Activated CD4-positive, alpha-beta T cell treated with anti-CD3 and anti-CD28 coated beads, Interleukin-2, amount 50 U/mL, for 1 hour (primary cell): ENCODE measurements at regions not wholly inside any gene's neighbourhood (a gene's known extent, or its start where the extent isn't known, plus 50 kb on each side); places are given as distances from the start of the nearest gene placed in this dataset.
"Not testable (repeated sequence)": the region's sequence is repeated elsewhere in the genome, so short reads cannot be mapped to it uniquely, and the experiment has no call there.

Experiments
- DNase-seq: peaks from one replicate; pipeline ENCODE4 v3.0.0-alpha.2; 2020

DNA sequence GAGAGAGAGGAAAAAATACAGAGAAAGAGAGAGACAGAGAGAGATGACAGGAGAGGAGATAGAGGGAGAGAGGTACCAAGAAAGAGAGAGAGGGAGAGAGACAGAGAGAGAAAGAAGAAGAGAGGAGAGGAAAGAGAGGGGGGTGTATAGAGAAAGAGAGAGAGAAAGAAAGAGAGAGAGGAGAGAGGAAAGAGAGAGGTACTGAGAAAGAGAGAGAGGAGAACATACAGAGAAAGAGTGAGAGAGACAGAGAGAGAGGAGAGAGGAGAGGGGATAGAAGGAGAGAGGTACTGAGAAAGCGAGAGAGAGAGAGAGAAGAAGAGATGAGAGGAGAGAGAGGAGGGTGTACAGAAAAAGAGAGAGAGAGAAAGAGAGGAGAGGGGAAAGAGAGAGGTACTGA, 269.4 kb downstream of the CRLF2 start:
- DNase-seq = no peak

DNA sequence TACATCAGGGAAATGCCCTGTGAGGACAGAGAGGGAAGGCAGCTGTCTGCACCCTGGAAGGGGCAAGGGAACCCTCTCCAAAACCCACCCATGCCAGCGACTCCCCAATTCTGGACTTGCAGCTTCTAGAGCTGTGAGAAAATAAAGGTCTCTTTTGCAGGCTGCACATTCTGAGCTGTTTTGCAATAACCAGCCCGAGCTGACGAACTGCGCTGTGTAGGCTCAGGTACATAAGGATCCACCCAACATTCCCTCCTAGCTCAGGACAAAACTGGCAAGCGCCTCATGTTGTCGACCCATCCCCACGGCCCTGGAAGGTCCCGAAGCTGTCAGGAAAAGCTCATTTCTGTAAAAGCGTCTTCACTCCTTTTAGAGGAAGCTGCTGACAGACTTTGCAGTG, 271.8 kb downstream of the CRLF2 start:
- DNase-seq = no peak

DNA sequence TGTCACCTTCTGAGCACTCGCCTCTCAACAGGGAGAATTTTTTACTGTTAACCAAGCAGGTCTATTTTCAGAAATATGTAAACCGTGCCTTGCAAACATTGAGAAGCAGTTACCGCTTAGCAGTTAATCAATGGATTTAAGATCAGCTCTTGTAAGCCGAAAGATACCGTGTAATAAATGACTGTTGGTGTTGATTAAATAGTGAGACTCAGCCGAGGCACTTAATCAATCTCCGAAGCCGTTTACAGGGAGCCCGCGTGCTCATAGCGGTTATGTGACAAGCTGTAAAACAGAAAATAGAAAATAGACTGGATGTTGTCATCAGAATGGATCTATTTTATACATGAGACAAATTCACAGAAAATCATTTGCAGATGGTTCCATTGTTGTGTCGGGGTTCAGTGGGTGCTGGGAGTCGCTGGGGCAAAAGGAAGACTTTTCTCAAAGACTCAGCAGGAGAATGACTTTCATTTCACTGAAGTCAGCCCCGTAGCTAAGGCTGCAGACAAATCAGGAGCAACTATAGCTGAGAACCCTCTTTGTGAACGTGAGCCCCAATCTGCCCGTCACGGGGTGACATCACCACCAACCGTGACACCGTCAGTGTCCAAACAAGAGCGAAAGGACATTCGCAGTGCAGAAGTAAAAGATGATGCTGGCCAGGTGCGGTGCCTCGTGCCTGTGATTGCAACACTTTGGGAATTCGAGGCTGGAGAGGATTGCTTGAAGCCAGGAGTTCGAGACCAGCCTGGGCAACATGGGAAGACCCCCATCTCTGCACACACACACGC, 275.3 kb downstream of the CRLF2 start:
- no peak for DNase-seq

GRCh38 chrX:933611-934010, 278.8 kb downstream of the CRLF2 start:
- no peak for DNase-seq

DNA sequence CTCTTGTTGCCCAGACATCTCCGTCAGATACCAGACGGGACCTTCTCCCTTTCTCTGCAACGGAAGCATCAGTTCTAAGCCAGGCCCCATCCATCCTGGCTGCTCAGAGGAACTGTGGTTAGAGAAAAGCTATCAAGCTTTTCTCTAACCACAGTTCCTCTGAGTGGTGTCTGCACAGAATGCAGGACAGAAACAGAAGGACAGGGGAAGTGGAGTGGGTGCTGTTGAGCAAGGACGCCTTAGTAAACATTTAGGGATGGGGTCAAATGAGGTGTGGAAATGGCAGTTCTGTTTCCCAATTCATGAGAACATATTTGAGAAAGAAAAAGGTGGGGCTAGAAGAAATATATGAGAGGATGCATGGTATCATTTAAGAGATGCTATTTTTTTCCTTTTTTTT, 283.8 kb downstream of the CRLF2 start:
- no peak for DNase-seq

GRCh38 chrX:926991-927390, 285.5 kb downstream of the CRLF2 start:
- DNase-seq = no peak

DNA sequence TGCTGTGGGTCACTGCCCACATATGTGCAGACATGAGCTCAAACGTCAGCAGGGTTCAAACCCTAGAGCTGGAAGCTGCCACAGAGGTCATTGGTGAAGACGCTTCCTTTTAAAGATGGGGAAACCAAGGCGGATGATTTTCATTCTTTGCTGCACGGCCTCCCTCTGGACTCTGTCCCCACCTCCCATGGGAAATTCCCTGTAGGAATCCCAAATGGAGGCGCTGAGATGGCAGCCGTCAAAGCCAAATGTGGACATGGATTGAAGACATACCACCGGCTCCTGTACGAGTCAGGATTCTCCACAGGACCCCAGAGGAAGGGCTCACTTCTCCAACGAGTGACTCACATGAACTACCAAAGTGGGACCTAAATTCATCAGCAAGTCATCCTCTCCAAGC, 286.4 kb downstream of the CRLF2 start:
- no peak for DNase-seq

GRCh38 chrX:925652-926061, 286.8 kb downstream of the CRLF2 start:
- DNase-seq = no peak

DNA sequence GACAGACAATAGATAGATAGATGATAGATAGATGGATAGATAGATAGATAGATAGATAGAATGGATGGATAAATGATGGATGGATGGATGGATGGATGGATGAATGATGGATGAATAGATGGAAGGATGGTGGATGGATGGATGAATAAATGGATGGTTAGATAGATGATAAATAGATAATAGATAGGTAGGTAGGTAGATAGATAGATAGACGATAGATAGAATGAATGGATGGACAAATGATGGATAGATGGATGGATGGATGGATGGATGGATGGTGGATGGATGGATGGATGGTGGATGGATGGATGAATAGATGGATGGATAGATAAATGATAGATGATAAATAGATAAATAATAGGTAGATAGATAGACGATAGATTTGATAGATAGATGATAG, 287.4 kb downstream of the CRLF2 start:
- no peak for DNase-seq

DNA sequence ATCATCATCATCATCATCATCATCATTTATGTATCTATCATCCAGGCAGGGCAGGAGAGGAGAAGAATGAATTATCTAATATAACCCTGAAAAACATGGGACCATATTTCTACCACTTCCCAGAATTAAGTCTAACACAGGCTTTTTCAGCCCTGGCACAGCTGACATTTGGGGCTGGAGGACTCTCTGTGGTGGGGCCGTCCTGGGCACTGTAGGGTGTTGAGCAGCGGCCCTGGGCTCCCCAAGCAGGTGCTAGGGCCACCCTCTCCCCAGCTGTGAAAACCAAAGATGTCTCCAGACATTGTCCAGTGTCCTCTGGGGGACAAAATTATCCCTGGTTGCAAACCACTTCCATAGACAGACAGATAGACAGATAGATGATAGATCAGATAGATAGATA, 288.4 kb downstream of the CRLF2 start:
- DNase-seq = no peak

DNA sequence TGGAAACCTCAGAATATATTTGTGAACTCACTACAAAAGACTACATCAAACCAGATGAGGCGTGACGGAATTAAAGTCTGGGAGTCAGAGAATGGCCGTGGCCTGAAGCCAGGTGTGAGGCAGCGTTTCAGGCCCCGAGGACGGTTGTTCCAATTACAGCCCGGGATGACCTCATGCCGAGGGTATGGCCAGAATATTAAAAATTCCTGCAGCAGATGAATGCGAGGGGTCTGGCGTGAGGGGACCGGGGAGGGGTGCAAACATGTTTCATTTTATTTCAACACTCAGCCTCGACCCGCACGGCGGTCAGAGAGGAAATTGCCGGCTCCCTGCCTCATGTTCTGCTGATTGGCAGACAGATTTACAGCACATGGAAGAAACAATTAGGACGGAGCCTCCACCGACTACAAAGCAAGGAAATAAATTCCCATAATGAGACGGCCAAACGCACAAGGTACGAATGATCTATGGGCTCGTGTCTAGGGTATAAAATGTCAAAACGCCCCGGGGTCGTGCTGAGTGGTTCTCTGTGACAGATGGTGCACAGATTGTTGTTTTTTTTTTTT, 289.7 kb downstream of the SHOX start:
- no peak for DNase-seq

GRCh38 chrX:916230-916599, 285.6 kb downstream of the SHOX start:
- DNase-seq = no peak

DNA sequence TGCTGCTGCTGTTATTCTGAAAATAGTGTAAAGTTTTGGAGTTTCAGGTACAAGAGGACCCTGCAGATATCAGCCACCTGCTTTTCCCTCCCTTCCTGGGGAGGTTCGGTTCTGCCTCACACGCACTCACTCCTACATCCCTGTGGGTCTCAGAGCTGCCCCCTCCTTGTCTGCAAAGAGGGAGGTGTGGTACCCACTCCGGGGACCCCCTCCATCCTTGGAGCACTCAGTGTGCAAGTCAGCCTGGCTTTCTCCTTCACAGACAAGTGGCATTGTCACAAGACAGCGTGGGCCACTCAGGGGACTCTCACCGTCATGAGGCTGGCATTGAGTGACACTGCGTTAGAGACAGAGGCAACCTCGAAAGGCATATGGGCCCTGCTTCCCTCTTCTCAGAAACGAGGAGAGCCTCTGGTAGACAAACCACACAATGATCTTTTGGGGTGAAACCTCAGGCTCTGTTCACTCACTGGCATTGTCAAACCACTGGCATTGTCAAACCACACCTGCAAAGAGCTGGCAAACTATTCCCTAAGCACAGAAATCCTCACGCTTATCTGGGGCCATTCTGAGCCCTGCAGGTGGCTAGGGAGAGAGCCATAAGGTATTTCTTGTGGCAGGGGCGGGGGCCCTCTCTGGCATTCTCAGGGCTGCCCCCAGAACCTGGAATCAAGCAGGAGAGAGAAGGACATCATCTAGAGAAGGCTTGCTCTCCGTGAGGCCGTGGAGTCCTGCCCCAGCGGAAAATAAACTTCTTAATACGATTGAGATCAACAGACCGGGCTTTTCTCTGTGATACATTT, 285.0 kb downstream of the SHOX start:
- no peak for DNase-seq

DNA sequence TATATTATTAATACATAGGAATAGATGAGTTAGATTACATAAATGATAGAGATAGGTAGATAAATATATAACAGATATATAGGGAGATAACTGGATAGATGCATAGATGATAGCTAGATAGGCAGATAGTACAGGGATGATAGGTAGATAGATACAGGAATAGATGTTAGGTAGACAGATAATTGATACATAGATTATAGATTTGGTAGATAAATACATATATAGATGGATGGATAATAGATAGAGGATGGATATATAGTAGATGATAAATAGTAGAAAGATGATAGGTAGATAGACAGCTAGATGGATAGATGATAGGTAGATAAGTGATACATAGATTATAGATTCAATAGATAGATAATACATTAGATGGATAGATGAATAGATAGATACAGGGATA, 283.6 kb downstream of the SHOX start:
- DNase-seq = no peak

- no peak for DNase-seq
Measured at GRCh38 chrX:912677-913076, 282.1 kb downstream of the SHOX start.

DNA sequence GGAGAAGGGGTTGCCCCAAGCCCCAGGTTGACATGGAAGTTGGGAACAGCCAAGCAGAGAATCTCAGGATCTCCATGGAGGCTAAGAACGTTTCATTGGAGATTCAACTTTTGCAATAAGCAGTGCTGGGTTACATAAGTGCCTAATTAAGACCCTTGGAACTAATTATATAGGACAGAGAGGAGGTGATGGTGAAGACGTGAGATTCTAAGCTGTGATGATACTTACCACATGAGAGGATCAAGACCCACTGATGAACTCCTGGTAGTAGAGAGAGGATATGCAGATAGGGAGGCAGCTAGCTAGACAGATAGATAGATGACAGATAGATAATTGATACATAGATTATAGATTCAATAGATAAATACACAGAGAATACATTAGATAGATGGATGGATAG, 278.5 kb downstream of the SHOX start:
- DNase-seq = not testable (repeated sequence)

DNA sequence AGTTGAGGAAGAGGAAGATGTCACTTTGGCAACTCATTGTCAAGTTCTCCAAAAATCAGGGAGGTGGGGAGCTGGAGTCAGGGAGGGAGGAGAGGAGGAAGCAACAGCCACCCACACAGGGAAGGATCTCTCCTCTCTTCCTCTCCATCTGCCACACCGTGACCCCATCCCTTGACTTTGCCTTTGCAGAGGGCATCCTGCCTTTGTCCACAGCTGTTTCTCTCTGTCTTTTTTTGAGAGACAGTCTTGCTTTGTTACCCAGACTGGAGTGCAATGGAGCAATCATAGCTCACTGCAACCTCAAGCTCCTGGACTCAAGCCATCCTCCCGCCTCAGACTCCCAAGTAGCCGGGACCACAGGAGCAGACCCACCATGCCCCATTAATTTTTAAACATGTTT, 276.0 kb downstream of the SHOX start:
- DNase-seq = no peak

DNA sequence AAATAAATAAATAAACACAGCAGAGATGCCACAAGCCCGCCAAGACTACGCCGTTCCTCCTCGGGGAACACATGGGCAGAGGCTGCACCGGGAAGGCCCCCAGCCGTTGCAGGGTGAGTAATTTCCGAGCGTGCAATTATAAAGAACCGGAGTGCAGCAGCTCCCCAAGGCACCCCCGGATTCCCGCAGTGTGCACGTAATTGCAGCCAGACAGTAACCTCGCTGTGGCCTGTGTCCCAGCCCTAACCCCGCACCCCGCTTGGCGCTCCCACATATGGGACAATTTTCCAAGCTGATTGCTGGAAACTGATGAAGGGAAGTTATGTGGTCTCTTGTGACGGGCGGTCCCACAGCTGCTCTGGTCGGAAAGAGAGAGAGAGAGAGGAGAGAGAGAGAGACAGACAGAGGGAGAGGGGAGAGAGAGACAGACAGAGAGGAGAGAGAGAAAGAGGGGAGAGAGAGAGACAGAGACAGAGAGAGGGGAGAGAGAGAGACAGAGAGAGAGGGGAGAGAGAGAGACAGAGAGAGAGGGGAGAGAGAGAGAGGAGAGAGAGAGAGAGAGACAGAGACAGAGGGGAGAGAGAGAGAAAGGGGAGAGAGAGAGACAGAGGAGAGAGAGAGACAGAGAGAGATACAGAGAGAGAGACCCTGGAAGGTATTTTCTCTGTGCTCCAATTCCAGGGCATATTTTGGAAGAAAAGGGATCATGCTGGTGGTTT, 275.4 kb downstream of the SHOX start:
- DNase-seq = no peak

- no peak for DNase-seq
Measured at GRCh38 chrX:903116-903515, 272.5 kb downstream of the SHOX start.

DNA sequence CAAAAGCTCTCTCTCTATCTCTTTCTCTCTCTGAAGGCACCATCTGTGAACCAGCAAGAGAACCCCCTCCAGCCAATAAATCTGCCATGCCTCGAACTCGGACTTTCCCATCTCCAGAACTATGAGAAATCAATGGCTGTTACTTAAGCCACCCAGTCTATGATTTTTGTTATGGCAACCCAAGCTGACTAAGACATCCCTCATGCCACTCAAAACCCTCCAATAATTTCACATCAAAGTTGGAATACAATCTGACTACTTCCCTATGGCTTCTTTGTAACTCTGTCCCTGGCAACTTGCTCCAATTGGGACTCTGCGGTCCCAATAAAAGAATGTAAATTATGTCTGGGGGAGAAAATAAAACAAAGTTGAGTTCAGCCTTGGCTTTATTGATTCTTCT, 265.7 kb downstream of the SHOX start:
- DNase-seq = no peak

DNA sequence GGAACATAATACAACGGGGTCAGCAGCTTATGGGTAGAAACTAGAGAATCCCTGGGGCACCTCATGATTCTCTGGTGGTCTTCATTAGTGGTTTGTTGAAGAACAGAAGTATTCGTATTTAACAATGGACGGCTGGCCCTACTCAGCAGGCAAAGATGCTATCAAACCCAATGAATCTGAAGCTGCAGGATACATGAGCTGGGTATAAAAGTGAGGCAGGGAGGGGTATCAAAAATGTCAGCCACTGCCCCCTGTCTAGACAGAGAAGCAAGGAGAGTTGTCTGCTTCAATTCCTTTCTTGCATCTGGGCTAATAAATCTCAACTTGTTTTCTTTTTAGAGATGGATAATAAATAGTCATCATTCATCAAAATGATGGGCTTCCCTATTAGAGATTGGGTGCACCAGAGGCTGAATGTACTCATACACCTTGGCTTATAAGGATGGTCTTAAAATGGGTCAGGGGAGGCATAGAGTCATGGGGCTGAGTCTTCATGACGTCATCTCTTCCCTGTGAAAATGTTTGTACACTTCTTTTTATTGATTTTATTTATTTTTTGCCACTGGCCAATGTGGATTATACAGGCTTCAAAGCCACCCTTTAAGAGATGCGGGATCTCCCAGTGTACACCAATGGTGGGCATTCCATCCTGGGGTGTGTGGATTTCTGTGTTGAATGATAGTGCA, 259.5 kb downstream of the SHOX start:
- no peak for DNase-seq

- not testable (repeated sequence) for DNase-seq
Measured at GRCh38 chrX:887724-888123, 257.1 kb downstream of the SHOX start.

GRCh38 chrX:883588-883987, 253.0 kb downstream of the SHOX start:
- DNase-seq = no peak
